Right ventricle myocardium inferior (tissue), 1 donor: ENCODE measurements at regions not wholly inside any gene's neighbourhood (a gene's known extent, or its start where the extent isn't known, plus 50 kb on each side); places are given as distances from the start of the nearest gene placed in this dataset.
"Not testable (repeated sequence)": the region's sequence is repeated elsewhere in the genome, so short reads cannot be mapped to it uniquely, and the experiment has no call there.

Source experiments
- ATAC-seq: fragments of 200-7000 bp; cut with Tn5 transposase; one replicate; pipeline ENCODE4 v1.9.1; 2020; ENCODE audit warnings: mild to moderate bottlenecking, moderate library complexity
- DNase-seq: peaks from one replicate; pipeline ENCODE4 v3.0.0; 2021; ENCODE audit errors: missing footprints
- intact Hi-C: fragments of 100-400 bp; cut with DNase I; formaldehyde crosslinking; loops from one replicate; pipeline ENCODE4 v1.11.0; 2022
- donor health status: DM: no; HTN: yes; CAD: no; lungs with severe emphysema.

- no peak for ATAC-seq
- no peak for DNase-seq
- intact Hi-C loops, result no loop called here
Observed at GRCh38 chrX:15013461-15013860, 140.2 kb downstream of the MOSPD2 start.

- intact Hi-C loops, result no loop called here
- ATAC-seq (no peak), DNase-seq (no peak)
Observed at GRCh38 chrX:14997271-14997670, 124.0 kb downstream of the MOSPD2 start.

GRCh38 chrX:14984425-14984824 is 111.2 kb downstream of the MOSPD2 start:
- intact Hi-C loops, ATAC-seq: not testable (repeated sequence)

More at GRCh38 chrX:14984425-14984824, 111.2 kb downstream of the MOSPD2 start:
- not testable (repeated sequence) for DNase-seq
